DOHH2 (cell line): ENCODE measurements at regions not wholly inside any gene's neighbourhood (a gene's known extent, or its start where the extent isn't known, plus 50 kb on each side); places are given as distances from the start of the nearest gene placed in this dataset.

Source experiments
- CTCF ChIP-seq: fragments of 200-600 bp; sonication (generic); IDR thresholded peaks from one replicate; pipeline ENCODE4 v1.5.1; 2014; ENCODE audit warnings: antibody characterized with exemption, mild to moderate bottlenecking, low read depth, low read length; ENCODE audit not compliant: poor library complexity, severe bottlenecking
- EZH2phosphoT487 ChIP-seq: fragments of 200-600 bp; sonication (generic); IDR thresholded peaks from 2 replicates; pipeline ENCODE4 v1.6.1; 2017; ENCODE audit warnings: borderline replicate concordance, mild to moderate bottlenecking, antibody characterized with exemption, low read length, moderate library complexity, mixed read lengths

- TF ChIP-seq CTCF (no peak), EZH2phosphoT487 (no peak)
Observed at GRCh38 chr2:192471982-192472381, 277.2 kb upstream of the TMEFF2 start.
